MG63 (cell line): ENCODE measurements at regions not wholly inside any gene's neighbourhood (a gene's known extent, or its start where the extent isn't known, plus 50 kb on each side); places are given as distances from the start of the nearest gene placed in this dataset.
"Not testable (repeated sequence)": the region's sequence is repeated elsewhere in the genome, so short reads cannot be mapped to it uniquely, and the experiment has no call there.

Experiments
- DNase-seq: peaks from one replicate; pipeline ENCODE4 v3.0.0-alpha.2; 2020
- H3K27me3 ChIP-seq: fragments of 250-450 bp; sonication (Bioruptor Pico); 2 replicates; pipeline ENCODE4 v1.5.1; 2020; ENCODE audit warnings: mild to moderate bottlenecking, moderate library complexity
- H3K36me3 ChIP-seq: fragments of 250-450 bp; sonication (Bioruptor Pico); 2 replicates; pipeline ENCODE4 v1.5.1; 2020; ENCODE audit warnings: mild to moderate bottlenecking, moderate library complexity
- H3K4me3 ChIP-seq: fragments of 250-450 bp; sonication (Bioruptor Pico); 2 replicates; pipeline ENCODE4 v1.5.1; 2020; ENCODE audit warnings: mild to moderate bottlenecking, moderate library complexity
- H3K9me3 ChIP-seq: fragments of 250-450 bp; sonication (Bioruptor Pico); 2 replicates; pipeline ENCODE4 v1.5.1; 2020; ENCODE audit warnings: mild to moderate bottlenecking, moderate library complexity

DNA sequence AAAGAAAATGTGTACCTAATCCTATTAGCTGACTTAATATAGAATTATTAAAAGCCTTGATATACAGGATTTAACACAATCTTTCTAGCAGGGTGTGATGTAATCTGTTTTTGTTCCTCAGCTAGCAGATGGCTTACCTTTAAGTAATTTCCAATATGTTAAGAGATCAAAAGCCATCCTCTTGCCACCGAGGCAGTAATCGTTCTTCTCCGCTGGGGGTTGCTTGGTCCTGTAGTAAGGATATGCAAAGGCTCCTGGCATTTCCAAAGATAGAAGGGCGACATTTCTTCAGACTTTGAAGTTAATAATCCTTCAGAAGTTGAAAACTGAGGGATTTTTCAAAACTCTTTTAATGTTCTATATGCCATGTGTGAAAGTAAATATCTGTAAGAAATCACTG lies 156.4 kb downstream of the FZD1 start:
- no peak for DNase-seq
- no peaks in the 10 kb centered on the region for H3K27me3 ChIP-seq
- no peaks in the 10 kb centered on the region for H3K36me3 ChIP-seq
- H3K4me3 ChIP-seq = no peak overlapping the region
- no peaks in the 10 kb centered on the region for H3K9me3 ChIP-seq

DNA sequence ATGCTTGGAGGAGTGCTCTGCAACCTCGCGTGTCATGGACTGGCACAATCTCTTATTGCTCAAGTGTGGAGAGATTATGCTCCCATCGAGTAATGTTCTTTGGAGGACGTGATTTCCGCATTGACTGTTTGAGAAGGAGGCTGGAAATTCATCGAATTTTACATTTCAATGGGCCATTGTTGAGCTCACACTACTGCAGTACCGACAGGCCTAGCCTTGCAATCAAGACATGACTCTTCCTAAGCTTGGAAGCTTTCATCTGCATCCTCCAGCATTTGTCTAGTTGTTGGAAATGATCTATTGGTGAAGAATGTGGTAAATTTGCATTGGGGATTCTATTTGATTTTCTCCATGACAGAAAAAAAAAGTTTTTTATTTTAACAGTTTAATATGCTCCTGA lies 156.8 kb downstream of the FZD1 start:
- no peaks in the 10 kb centered on the region for H3K9me3 ChIP-seq

GRCh38 chr7:91424371-91424770 lies 160.1 kb downstream of the FZD1 start:
- H3K4me3 ChIP-seq = no peak overlapping the region
- H3K36me3 ChIP-seq = no peaks in the 10 kb centered on the region
- no peak for DNase-seq
- no peaks in the 10 kb centered on the region for H3K27me3 ChIP-seq
- no peaks in the 10 kb centered on the region for H3K9me3 ChIP-seq

More for the DNA sequence above, 156.8 kb downstream of the FZD1 start:
- no peak overlapping the region for H3K4me3 ChIP-seq
- no peaks in the 10 kb centered on the region for H3K27me3 ChIP-seq
- DNase-seq = no peak
- H3K36me3 ChIP-seq = no peaks in the 10 kb centered on the region

GRCh38 chr7:91425149-91425548 lies 160.9 kb downstream of the FZD1 start:
- DNase-seq = no peak
- Histone ChIP-seq H3K4me3 (no peak overlapping the region), H3K36me3 (no peaks in the 10 kb centered on the region), H3K27me3 (no peaks in the 10 kb centered on the region), H3K9me3 (no peaks in the 10 kb centered on the region)

- H3K4me3 ChIP-seq = no peak overlapping the region
- no peaks in the 10 kb centered on the region for H3K27me3 ChIP-seq
- H3K9me3 ChIP-seq = no peaks in the 10 kb centered on the region
- no peaks in the 10 kb centered on the region for H3K36me3 ChIP-seq
- no peak for DNase-seq
These were observed 162.8 kb downstream of the FZD1 start for GRCh38 chr7:91427051-91427450.

DNA sequence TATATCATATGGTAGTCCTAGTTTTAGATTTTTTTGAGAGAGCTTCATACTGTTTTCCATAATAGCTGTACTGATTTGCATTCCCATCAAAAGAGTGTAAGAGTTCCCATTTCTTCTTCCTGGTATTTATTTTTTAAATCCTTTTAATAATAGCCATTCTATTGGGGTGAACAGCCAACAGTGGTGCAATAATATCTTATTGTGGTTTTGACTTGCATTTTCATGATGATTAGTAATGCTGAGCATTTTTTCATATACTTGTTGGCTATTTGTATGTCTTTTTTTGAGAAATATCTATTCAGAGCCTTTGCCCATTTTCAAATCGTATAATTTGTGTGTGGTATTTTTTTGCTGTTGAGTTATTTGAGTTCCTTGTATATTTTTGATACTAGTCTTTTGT lies 167.4 kb downstream of the FZD1 start:
- Histone ChIP-seq H3K27me3 (no peaks in the 10 kb centered on the region), H3K36me3 (no peaks in the 10 kb centered on the region), H3K9me3 (no peaks in the 10 kb centered on the region), H3K4me3 (no peak overlapping the region)
- DNase-seq = no peak

DNA sequence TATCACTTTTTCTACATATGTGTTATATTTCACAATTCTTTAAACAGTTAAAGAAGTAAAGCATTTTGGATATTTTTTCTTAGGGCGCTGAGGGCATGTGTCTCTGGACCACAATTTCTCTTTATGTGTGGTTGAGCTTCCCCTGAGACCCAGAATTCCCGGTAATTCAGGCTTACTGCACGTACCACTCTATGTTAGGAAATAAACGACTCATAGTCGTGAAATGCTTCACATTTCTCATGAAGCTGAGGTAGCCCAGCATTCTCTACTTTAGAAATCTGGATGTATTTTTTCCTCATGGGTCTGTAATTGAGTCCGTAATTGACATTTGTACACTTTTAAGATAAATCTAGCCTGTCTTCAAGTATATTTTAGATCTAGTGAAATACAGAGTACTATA lies 170.6 kb downstream of the FZD1 start:
- no peak for DNase-seq
- Histone ChIP-seq H3K4me3 (no peak overlapping the region), H3K9me3 (no peaks in the 10 kb centered on the region), H3K36me3 (no peaks in the 10 kb centered on the region), H3K27me3 (no peaks in the 10 kb centered on the region)

GRCh38 chr7:91435381-91436059 lies 171.3 kb downstream of the FZD1 start:
- no peaks in the 10 kb centered on the region for H3K9me3 ChIP-seq
- no peaks in the 10 kb centered on the region for H3K27me3 ChIP-seq
- no peak for DNase-seq
- no peaks in the 10 kb centered on the region for H3K36me3 ChIP-seq
- H3K4me3 ChIP-seq = no peak overlapping the region

DNA sequence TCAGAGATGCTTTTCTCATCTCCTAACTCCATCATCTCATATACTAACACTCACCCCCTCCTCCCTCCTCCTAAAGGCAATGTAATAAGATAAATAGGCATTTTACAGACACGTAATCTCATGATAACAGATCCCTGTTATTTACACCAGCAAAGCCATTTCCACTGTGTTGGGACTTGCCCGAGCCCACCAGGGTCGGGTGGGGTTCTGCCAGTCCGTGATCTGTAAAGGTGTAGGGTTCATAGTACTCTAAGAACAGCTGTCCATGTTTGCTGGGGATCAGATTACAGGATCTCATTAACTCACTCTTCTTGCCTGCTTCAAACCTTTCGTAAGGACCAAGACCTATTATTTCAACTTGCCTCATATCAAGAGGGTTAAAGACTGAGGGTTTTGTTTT lies 172.4 kb downstream of the FZD1 start:
- DNase-seq = no peak
- Histone ChIP-seq H3K9me3 (no peaks in the 10 kb centered on the region), H3K27me3 (no peaks in the 10 kb centered on the region), H3K4me3 (no peak overlapping the region), H3K36me3 (no peaks in the 10 kb centered on the region)

- H3K9me3 ChIP-seq, H3K36me3 ChIP-seq, H3K4me3 ChIP-seq, H3K27me3 ChIP-seq, DNase-seq: not testable (repeated sequence)
These were observed 176.0 kb downstream of the FZD1 start for GRCh38 chr7:91440198-91440597.

GRCh38 chr7:91443862-91444261 lies 179.6 kb downstream of the FZD1 start:
- no peaks in the 10 kb centered on the region for H3K9me3 ChIP-seq
- DNase-seq = no peak
- H3K36me3 ChIP-seq = no peaks in the 10 kb centered on the region
- H3K27me3 ChIP-seq = no peaks in the 10 kb centered on the region
- H3K4me3 ChIP-seq = no peak overlapping the region

DNA sequence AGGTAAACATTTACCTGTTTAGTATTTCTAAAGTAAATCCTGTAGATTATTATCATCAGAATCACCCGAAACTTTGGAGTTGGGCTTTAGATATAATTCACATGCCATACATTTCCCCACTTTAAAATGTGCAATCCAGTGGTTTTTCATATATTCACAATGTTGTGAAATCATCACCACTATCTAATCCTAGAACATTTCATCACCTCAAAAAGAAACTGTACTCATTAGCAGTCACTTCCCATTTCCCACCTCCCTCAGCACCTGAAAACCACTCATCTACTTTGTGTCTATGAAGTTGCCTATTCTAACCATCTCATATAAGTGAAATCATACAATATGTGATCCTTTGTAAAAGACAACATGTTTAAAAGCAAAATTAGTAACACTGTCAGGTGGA lies 182.6 kb downstream of the FZD1 start:
- no peak for DNase-seq
- Histone ChIP-seq H3K9me3 (no peaks in the 10 kb centered on the region), H3K4me3 (no peak overlapping the region), H3K36me3 (no peaks in the 10 kb centered on the region), H3K27me3 (no peaks in the 10 kb centered on the region)

GRCh38 chr7:91455411-91455810 lies 191.2 kb downstream of the FZD1 start:
- Histone ChIP-seq H3K27me3 (no peaks in the 10 kb centered on the region), H3K4me3 (no peak overlapping the region), H3K36me3 (no peaks in the 10 kb centered on the region), H3K9me3 (peaks cover 5% of the 10 kb centered on the region; the same call in 1 of the 2 replicates)
- no peak for DNase-seq

- Histone ChIP-seq H3K36me3 (no peaks in the 10 kb centered on the region), H3K27me3 (no peaks in the 10 kb centered on the region), H3K9me3 (peaks cover 5% of the 10 kb centered on the region; the same call in 1 of the 2 replicates), H3K4me3 (no peak overlapping the region)
- DNase-seq = no peak
These were observed 193.0 kb downstream of the FZD1 start for GRCh38 chr7:91457208-91457607.

DNA sequence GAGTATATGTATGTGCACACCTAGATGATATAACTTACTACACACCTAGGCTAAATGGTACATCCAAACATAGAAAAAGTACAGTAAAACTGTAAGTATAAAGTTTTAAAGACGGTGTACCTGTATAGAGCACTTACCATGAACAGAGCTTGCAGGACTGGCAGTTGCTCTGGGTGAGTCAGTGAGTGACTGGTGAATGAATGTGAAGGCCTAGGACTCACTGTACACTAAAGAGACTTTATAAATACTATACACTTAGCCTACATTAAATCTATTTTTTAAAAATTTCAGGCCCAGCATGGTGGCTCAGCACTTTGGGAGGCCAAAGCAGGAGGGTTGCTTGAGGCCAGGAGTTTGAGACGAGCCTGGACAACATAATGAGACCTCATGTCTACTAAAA lies 195.3 kb downstream of the FZD1 start:
- no peak overlapping the region for H3K4me3 ChIP-seq
- H3K27me3 ChIP-seq = no peaks in the 10 kb centered on the region
- no peak for DNase-seq
- H3K9me3 ChIP-seq = peaks cover 5% of the 10 kb centered on the region; the same call in 1 of the 2 replicates
- no peaks in the 10 kb centered on the region for H3K36me3 ChIP-seq

GRCh38 chr7:91462316-91462715 lies 198.1 kb downstream of the FZD1 start:
- H3K9me3 ChIP-seq = peaks cover 5% of the 10 kb centered on the region; the same call in 1 of the 2 replicates
- H3K4me3 ChIP-seq = no peak overlapping the region
- no peaks in the 10 kb centered on the region for H3K27me3 ChIP-seq
- no peak for DNase-seq
- no peaks in the 10 kb centered on the region for H3K36me3 ChIP-seq

- DNase-seq = no peak
- no peaks in the 10 kb centered on the region for H3K36me3 ChIP-seq
- no peaks in the 10 kb centered on the region for H3K9me3 ChIP-seq
- no peak overlapping the region for H3K4me3 ChIP-seq
- no peaks in the 10 kb centered on the region for H3K27me3 ChIP-seq
These were observed 199.1 kb downstream of the FZD1 start for GRCh38 chr7:91463330-91463729.

- Histone ChIP-seq H3K27me3 (no peaks in the 10 kb centered on the region), H3K9me3 (no peaks in the 10 kb centered on the region)
These were observed 201.4 kb downstream of the FZD1 start for GRCh38 chr7:91465595-91466061.

More at GRCh38 chr7:91465595-91466061, 201.4 kb downstream of the FZD1 start:
- no peak for DNase-seq
- Histone ChIP-seq H3K36me3 (no peaks in the 10 kb centered on the region), H3K4me3 (no peak overlapping the region)
